ENCODE measurements at regions not wholly inside any gene's neighbourhood (a gene's known extent, or its start where the extent isn't known, plus 50 kb on each side); places are given as distances from the start of the nearest gene placed in this dataset.

DNA sequence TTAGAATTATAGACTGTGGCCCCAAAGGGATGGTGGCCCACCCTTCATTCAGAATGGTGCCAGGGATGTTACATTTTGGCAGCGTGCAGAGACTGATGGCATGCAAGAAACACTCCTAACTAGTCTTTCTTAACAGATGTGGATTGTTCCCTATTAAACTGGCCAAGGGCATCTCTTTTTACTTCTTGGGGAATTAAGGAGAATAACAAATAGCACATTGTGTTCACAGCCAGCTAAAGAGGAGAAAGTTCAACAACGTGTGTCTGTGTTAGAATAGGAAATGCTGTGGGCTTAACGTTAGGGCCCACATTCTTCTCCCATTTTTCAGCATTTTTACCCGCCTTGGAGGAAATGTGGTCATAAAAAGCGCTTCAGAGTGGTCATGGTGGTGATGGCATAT lies 404.8 kb downstream of the CDH2 start:
- TF ChIP-seq, protein P1, sequence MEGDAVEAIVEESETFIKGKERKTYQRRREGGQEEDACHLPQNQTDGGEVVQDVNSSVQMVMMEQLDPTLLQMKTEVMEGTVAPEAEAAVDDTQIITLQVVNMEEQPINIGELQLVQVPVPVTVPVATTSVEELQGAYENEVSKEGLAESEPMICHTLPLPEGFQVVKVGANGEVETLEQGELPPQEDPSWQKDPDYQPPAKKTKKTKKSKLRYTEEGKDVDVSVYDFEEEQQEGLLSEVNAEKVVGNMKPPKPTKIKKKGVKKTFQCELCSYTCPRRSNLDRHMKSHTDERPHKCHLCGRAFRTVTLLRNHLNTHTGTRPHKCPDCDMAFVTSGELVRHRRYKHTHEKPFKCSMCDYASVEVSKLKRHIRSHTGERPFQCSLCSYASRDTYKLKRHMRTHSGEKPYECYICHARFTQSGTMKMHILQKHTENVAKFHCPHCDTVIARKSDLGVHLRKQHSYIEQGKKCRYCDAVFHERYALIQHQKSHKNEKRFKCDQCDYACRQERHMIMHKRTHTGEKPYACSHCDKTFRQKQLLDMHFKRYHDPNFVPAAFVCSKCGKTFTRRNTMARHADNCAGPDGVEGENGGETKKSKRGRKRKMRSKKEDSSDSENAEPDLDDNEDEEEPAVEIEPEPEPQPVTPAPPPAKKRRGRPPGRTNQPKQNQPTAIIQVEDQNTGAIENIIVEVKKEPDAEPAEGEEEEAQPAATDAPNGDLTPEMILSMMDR (IDR thresholded peaks at IDR 0.05): no peak
- TF ChIP-seq POLR2A (IDR thresholded peaks at IDR 0.05): no peak

All from lower leg skin (tissue), 3 donors.